LoVo (cell line): ENCODE measurements at regions not wholly inside any gene's neighbourhood (a gene's known extent, or its start where the extent isn't known, plus 50 kb on each side); places are given as distances from the start of the nearest gene placed in this dataset.
A peak's percentile ranks its signal among the peaks of the same experiment; 100 is the strongest.
"Not testable (repeated sequence)": the region's sequence is repeated elsewhere in the genome, so short reads cannot be mapped to it uniquely, and the experiment has no call there.

ENCODE experiments used
- DNase-seq: peaks from one replicate; pipeline ENCODE4 v3.0.0-alpha.2; 2016; ENCODE audit warnings: low spot score

- DNase-seq = no peak
These were observed 322.0 kb upstream of the MIR17HG start for GRCh38 chr13:91025442-91025841.

GRCh38 chr13:91031508-91031907 is 316.0 kb upstream of the MIR17HG start:
- DNase-seq = no peak

GRCh38 chr13:91032104-91032503 is 315.4 kb upstream of the MIR17HG start:
- DNase-seq = no peak

GRCh38 chr13:91036886-91037285 is 310.6 kb upstream of the MIR17HG start:
- no peak for DNase-seq

- no peak for DNase-seq
These were observed 304.6 kb upstream of the MIR17HG start for GRCh38 chr13:91042870-91043269.

GRCh38 chr13:91045351-91046034 is 302.0 kb upstream of the MIR17HG start:
- DNase-seq = no peak

GRCh38 chr13:91046715-91047327 is 300.7 kb upstream of the MIR17HG start:
- no peak for DNase-seq

- no peak for DNase-seq
These were observed 296.5 kb upstream of the MIR17HG start for GRCh38 chr13:91050970-91051369.

GRCh38 chr13:91052876-91053275 is 294.6 kb upstream of the MIR17HG start:
- no peak for DNase-seq

GRCh38 chr13:91053318-91054065 is 294.0 kb upstream of the MIR17HG start:
- DNase-seq = no peak

GRCh38 chr13:91054902-91055301 is 292.6 kb upstream of the MIR17HG start:
- no peak for DNase-seq

GRCh38 chr13:91056746-91057145 is 290.7 kb upstream of the MIR17HG start:
- DNase-seq = no peak

- not testable (repeated sequence) for DNase-seq
These were observed 290.0 kb upstream of the MIR17HG start for GRCh38 chr13:91057507-91057906.

- DNase-seq = no peak
These were observed 289.4 kb upstream of the MIR17HG start for GRCh38 chr13:91058066-91058465.

GRCh38 chr13:91058919-91059318 is 288.6 kb upstream of the MIR17HG start:
- no peak for DNase-seq

- no peak for DNase-seq
These were observed 280.7 kb upstream of the MIR17HG start for GRCh38 chr13:91066745-91067144.

- DNase-seq = no peak
These were observed 275.0 kb upstream of the MIR17HG start for GRCh38 chr13:91072486-91072885.

- DNase-seq = no peak
These were observed 273.4 kb upstream of the MIR17HG start for GRCh38 chr13:91074091-91074490.

- no peak for DNase-seq
These were observed 270.7 kb upstream of the MIR17HG start for GRCh38 chr13:91076830-91077229.

- DNase-seq = peak; percentile 8
These were observed 269.3 kb upstream of the MIR17HG start for GRCh38 chr13:91078093-91078679.

GRCh38 chr13:91079176-91079575 is 268.3 kb upstream of the MIR17HG start:
- DNase-seq = no peak

- DNase-seq = no peak
These were observed 262.4 kb upstream of the MIR17HG start for GRCh38 chr13:91085127-91085526.
